Renal cortex interstitium (tissue), 11 donors: ENCODE measurements at regions not wholly inside any gene's neighbourhood (a gene's known extent, or its start where the extent isn't known, plus 50 kb on each side); places are given as distances from the start of the nearest gene placed in this dataset.

Source experiments
- DNase-seq, 11 donors: peaks; one replicate each; pipeline ENCODE4 v3.0.0-alpha.2; 2013; ENCODE audit warnings: low read depth in 9 of 11, low spot score in 4 of 11; ENCODE audit errors: extremely low read depth in 1 of 11

- DNase-seq = no peak
These were observed 144.2 kb downstream of the GAS1 start for GRCh38 chr9:86802900-86803673.

- DNase-seq = no peak
These were observed 146.1 kb downstream of the GAS1 start for GRCh38 chr9:86801246-86801645.

GRCh38 chr9:86800681-86801080, 146.6 kb downstream of the GAS1 start:
- DNase-seq = no peak

GRCh38 chr9:86798966-86799365, 148.3 kb downstream of the GAS1 start:
- DNase-seq = no peak

GRCh38 chr9:86796666-86797065, 150.6 kb downstream of the GAS1 start:
- no peak for DNase-seq

- DNase-seq = no peak
These were observed 151.3 kb downstream of the GAS1 start for GRCh38 chr9:86795823-86796553.

- no peak for DNase-seq
These were observed 152.3 kb downstream of the GAS1 start for GRCh38 chr9:86795047-86795442.

GRCh38 chr9:86794391-86795046, 152.8 kb downstream of the GAS1 start:
- DNase-seq = peak in 1 of 11 donors; percentile 41

GRCh38 chr9:86792136-86792535, 155.2 kb downstream of the GAS1 start:
- DNase-seq = no peak

GRCh38 chr9:86790805-86791204, 156.5 kb downstream of the GAS1 start:
- DNase-seq = no peak

- no peak for DNase-seq
These were observed 158.8 kb downstream of the GAS1 start for GRCh38 chr9:86788456-86788855.

- no peak for DNase-seq
These were observed 163.4 kb downstream of the GAS1 start for GRCh38 chr9:86783884-86784283.

GRCh38 chr9:86782831-86783230, 164.5 kb downstream of the GAS1 start:
- DNase-seq = no peak

- DNase-seq = no peak
These were observed 168.5 kb downstream of the GAS1 start for GRCh38 chr9:86778761-86779160.

- DNase-seq = no peak
These were observed 171.6 kb downstream of the GAS1 start for GRCh38 chr9:86775718-86776117.

GRCh38 chr9:86774116-86774515, 173.2 kb downstream of the GAS1 start:
- no peak for DNase-seq

GRCh38 chr9:86773422-86773945, 173.8 kb downstream of the GAS1 start:
- no peak for DNase-seq

- no peak for DNase-seq
These were observed 174.7 kb downstream of the GAS1 start for GRCh38 chr9:86772635-86772993.

GRCh38 chr9:86771941-86772634, 175.2 kb downstream of the GAS1 start:
- DNase-seq = no peak
